Posterior cingulate gyrus (tissue), 11 donors: ENCODE measurements at regions not wholly inside any gene's neighbourhood (a gene's known extent, or its start where the extent isn't known, plus 50 kb on each side); places are given as distances from the start of the nearest gene placed in this dataset.
A peak's percentile ranks its signal among the peaks of the same experiment; 100 is the strongest.
"Not testable (repeated sequence)": the region's sequence is repeated elsewhere in the genome, so short reads cannot be mapped to it uniquely, and the experiment has no call there.

Source experiments
- DNase-seq, 10 donors: peaks; one replicate each; pipeline versions ENCODE4 v3.0.0 to v3.0.0-alpha.2; 2020 to 2021; ENCODE audit warnings: mixed read lengths in 3 of 10
- intact Hi-C: fragments of 100-400 bp; cut with DNase I; formaldehyde crosslinking; loops from one replicate; pipeline ENCODE4 v1.15.1; 2023

GRCh38 chr2:53067533-53067932, 700.1 kb upstream of the CHAC2 start:
- DNase-seq = no peak
- intact Hi-C loops = no loop called here

GRCh38 chr2:53067056-53067455, 700.5 kb upstream of the CHAC2 start:
- no peak for DNase-seq
- intact Hi-C loops = no loop called here

DNA sequence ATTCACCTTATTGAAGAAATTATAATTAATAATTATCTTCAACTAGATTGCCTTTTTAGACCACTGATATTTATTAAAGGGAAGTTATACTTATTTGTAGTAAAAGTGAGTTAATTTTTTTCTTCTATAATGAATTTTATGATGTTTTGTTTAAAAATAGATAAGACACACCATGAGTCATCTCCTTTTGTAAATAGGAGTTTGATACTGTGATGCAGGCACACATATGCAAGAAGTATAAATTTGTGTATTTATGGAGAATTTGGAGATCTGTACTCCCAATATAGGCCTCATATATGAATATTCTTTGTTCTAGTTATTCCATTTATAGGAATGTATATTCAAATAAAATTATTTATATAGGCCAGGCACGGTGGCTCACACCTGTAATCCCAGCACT, 703.5 kb upstream of the CHAC2 start:
- DNase-seq = no peak
- intact Hi-C loops = no loop called here

DNA sequence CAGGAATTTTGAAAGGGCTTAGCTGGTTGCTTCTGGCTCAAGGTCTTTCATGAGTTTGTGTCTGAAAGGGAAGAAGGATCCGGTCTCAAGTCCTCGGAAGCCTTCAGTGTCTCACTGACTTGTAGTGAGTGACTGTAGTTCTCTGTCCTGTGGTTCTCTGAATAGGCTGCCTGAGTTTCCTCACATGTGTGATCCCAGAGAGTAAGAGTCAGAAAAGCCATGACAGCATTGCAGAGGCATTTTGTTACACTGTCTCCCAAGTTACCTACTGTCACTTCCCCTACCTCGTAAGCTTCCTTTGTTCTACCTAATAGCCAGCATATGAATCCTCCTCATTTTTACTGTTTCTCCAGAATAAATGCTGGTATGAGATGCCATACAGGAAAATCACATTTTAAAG, 709.1 kb upstream of the CHAC2 start:
- no peak for DNase-seq
- intact Hi-C loops = no loop called here

GRCh38 chr2:53053937-53054336, 713.7 kb upstream of the CHAC2 start:
- intact Hi-C loops = no loop called here
- DNase-seq = no peak

- DNase-seq = no peak
- intact Hi-C loops = no loop called here
Measured at GRCh38 chr2:53051157-53051556, 716.4 kb upstream of the CHAC2 start.

DNA sequence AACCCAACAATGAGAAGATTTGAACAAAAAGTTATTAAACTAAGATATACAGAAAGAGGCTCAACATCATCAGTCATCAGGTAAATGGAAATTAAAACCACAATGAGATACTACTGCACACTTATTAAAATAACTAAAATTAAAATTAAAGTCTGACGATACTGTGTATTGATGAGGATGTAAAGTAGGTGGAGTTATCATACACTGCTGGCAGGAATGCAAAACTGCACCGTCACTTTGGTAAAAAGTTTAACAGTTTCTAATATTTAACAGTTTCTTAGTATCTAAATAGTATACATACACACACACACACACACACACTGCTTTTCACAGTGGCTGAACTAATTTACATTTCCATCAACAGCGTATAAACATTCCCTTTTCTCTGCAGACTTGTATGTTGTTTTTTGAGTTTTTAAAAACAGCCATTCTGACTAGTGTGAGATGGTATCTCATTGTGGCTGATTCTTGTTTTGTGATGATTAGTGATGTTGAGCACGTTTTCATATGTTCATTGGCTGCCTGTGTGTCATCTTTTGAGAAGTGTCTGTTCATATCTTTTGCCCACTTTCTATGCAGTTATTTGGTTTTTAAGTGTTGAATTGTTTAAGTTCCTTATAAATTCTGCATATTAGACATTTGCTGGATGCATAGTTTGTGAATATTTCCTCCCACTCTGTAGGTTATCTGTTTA, 726.9 kb upstream of the CHAC2 start:
- DNase-seq = no peak
- intact Hi-C loops = no loop called here

GRCh38 chr2:53036196-53036595, 731.4 kb upstream of the CHAC2 start:
- intact Hi-C loops = no loop called here

DNA sequence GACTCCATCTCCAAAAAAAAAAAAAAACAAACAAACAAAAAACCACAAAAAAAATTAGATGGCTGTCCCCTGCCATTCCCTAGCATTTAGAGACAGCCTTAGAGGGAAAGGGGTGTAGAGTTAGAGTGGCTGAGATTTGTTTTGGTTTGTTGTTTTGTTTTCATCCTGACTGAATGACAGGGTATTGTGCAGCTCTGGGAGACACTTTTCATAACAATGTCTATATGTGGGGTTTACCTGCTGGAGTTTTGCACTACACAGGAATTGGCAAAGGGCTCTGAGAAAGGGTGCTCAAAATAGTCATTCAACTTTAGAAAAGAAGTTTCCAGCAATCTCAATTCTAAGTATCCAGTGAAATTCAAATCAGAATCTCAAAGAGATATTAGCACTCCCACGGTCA, 732.5 kb upstream of the CHAC2 start:
- DNase-seq = no peak
- intact Hi-C loops = no loop called here

More at GRCh38 chr2:53036196-53036595, 731.4 kb upstream of the CHAC2 start:
- no peak for DNase-seq

DNA sequence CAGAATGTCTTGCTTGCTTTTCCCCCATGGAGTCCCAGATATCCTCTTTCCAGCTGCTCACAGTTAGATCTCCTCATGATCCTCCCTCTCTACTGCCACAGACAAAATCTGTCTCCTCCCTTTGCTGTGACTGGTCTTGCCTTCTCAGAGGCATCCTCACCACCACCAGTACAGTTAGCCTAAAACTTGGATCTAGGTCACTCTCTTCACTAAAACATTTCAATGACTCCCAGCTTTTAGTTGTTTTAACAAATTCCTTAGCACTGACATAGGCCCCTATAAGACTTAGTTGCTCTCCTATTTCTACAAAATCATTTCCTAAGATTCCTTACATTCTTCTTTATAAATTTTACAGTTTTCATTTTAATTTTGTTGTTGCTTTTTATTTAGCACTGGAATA, 734.2 kb upstream of the CHAC2 start:
- DNase-seq = no peak
- intact Hi-C loops = no loop called here

- intact Hi-C loops = no loop called here
- DNase-seq = no peak
Measured at GRCh38 chr2:53028746-53029423, 738.7 kb upstream of the CHAC2 start.

DNA sequence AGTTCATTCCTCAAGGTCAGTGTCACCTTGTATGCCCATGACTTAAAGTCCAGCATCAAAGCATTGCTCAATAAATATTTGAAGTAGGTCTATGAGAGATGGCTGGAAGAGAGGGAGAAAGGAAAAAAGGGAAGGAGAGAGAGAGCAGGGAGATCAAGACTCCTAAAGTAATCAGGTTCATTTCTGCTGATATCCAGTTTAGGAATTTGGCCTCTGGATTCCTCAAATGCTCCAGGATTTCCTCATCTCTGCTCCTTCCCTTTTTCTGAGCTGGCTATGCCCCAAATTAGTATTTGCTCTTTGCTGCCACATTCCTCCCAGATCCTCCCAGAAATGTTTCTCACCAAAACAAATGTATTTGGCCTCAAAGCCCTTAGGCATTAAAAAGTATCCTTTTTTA, 739.4 kb upstream of the CHAC2 start:
- intact Hi-C loops = no loop called here
- no peak for DNase-seq

- DNase-seq, intact Hi-C loops: not testable (repeated sequence)
Measured at GRCh38 chr2:53022248-53022647, 745.4 kb upstream of the CHAC2 start.

DNA sequence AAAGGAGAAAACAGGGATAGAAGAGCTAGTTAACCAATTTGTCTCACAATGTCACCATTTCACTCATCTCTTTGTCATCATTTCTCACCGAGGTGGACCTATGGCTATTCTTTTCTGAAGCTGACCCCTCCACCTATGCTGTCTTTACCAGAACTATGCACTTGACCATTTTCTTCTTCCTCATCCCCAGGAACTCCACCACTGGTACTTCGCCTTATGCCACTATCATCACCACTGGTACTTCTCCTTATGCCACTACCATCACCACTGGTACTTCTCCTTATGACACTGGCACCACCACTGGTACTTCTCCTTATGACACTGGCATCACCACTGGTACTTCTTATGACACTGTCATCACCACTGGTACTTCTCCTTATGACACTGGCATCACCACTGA, 745.8 kb upstream of the CHAC2 start:
- intact Hi-C loops = no loop called here
- DNase-seq = no peak

GRCh38 chr2:53021292-53021691, 746.3 kb upstream of the CHAC2 start:
- DNase-seq = peak in 1 of 10 donors; percentile 68
- intact Hi-C loops = no loop called here

DNA sequence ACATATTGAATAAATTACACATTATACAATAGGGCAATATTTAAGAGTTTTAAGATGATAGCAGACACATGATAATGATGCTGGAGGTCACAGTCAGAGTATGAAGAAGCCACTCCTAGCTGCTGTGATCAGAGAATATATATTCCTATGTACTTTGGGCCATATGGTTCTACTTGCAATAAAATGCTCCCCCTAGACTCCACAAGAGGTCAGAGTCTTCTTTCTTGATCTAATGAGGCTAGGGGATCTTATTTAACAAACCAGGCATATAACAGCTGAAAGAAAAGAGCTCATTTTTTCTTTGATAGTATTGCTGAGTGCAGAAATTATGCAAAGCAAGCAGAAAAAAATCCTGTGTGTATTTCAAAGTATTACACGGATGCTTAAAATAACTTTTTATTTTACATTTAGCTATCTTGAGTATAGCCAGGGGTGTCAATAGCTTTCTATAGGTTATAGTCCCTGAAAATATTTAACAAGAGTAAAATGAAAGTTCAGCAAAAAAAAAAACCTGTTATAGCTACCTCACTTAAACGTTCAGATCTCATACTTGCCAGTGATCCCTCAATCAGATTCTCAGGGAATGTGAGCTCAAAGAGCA, 748.7 kb upstream of the CHAC2 start:
- intact Hi-C loops = no loop called here
- DNase-seq = no peak

GRCh38 chr2:53006980-53007379, 760.6 kb upstream of the CHAC2 start:
- DNase-seq = no peak
- intact Hi-C loops = no loop called here

GRCh38 chr2:53004413-53004812, 763.2 kb upstream of the CHAC2 start:
- DNase-seq = no peak
- intact Hi-C loops = no loop called here

GRCh38 chr2:52995424-52995823, 772.2 kb upstream of the CHAC2 start:
- intact Hi-C loops = no loop called here
- no peak for DNase-seq

- intact Hi-C loops = no loop called here
- DNase-seq = peak in 4 of 10 donors; percentile 3 to 74 (median 9)
Measured at GRCh38 chr2:52976143-52976949, 791.3 kb upstream of the CHAC2 start.

DNA sequence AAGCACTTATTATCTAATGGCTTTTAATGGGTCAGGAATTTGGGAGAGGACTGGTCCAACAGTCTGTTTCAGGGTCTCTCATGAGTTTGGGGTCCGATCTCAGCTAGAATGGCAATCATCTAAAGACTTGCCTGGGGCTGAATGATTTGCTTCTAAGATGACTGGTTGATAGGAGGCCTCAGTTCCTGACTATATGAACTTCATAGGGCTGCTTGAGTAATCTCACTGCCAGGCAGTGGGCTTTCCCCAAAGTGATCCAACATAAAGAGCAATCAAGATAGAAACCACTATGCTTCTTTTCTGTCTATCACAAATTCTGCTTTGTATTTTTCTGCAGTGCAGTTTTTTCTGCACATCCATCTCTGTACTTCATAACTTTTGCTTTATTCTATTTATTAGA, 793.5 kb upstream of the CHAC2 start:
- DNase-seq = no peak
- intact Hi-C loops = no loop called here
